Ectodermal cell (in vitro differentiated cells): ENCODE measurements at regions not wholly inside any gene's neighbourhood (a gene's known extent, or its start where the extent isn't known, plus 50 kb on each side); places are given as distances from the start of the nearest gene placed in this dataset.

ENCODE experiments used
- H3K27ac ChIP-seq: 2 replicates; pipeline ENCODE4 v1.7.0; 2013; ENCODE audit warnings: mild to moderate bottlenecking, low read depth, low read length; ENCODE audit not compliant: insufficient read depth, poor library complexity, severe bottlenecking
- H3K27me3 ChIP-seq: 2 replicates; pipeline ENCODE4 v1.7.0; 2013; ENCODE audit warnings: mild to moderate bottlenecking, low read length; ENCODE audit not compliant: insufficient read depth, control insufficient read depth, poor library complexity, severe bottlenecking
- H3K36me3 ChIP-seq: one replicate; pipeline ENCODE4 v1.7.0; 2013; ENCODE audit warnings: low read length; ENCODE audit not compliant: control insufficient read depth, insufficient read depth
- H3K4me1 ChIP-seq: one replicate; pipeline ENCODE4 v1.7.0; 2013; ENCODE audit warnings: low read length; ENCODE audit not compliant: control insufficient read depth, insufficient read depth
- H3K4me3 ChIP-seq: 2 replicates; pipeline ENCODE4 v1.7.0; 2013; ENCODE audit warnings: low read depth, low read length, control low read depth; ENCODE audit not compliant: insufficient read depth
- H3K9me3 ChIP-seq: 2 replicates; pipeline ENCODE4 v1.7.0; 2013; ENCODE audit warnings: mild to moderate bottlenecking, low read length, moderate library complexity; ENCODE audit not compliant: control insufficient read depth
- WGBS, 2 experiments: methylation state at CpG; one replicate each; pipeline ENCODE4 v1.1.7; 2013; ENCODE audit warnings: missing lambda C conversion rate in 2 of 2; 5-methylcytosine and 5-hydroxymethylcytosine counted together

DNA sequence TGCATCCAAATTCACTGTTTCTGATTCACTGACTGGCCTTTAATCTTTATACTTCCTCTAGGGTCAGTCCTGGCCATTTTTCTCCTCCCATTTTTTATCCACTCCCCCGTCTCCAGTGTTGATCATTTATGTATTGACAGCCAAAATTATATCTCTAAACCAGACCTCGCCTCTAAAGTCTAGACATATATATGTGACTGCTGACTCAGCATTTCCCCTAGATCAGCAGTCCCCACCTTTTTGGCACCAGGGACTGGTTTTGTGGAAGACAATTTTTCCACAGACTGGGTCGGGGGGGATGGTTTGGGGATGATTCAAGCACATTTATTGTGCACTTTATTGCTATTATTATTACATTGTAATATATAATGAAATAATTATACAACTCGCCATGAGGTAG is 88.3 kb upstream of the DAAM1 start:
- Histone ChIP-seq H3K4me1 (no peaks in the 10 kb centered on the region), H3K27me3 (no peaks in the 10 kb centered on the region), H3K4me3 (no peak overlapping the region), H3K27ac (no peak overlapping the region), H3K36me3 (no peaks in the 10 kb centered on the region), H3K9me3 (no peaks in the 10 kb centered on the region)
- 92 to 96% methylated on average over 3 of the region's 4 CpGs for WGBS, 2 experiments

DNA sequence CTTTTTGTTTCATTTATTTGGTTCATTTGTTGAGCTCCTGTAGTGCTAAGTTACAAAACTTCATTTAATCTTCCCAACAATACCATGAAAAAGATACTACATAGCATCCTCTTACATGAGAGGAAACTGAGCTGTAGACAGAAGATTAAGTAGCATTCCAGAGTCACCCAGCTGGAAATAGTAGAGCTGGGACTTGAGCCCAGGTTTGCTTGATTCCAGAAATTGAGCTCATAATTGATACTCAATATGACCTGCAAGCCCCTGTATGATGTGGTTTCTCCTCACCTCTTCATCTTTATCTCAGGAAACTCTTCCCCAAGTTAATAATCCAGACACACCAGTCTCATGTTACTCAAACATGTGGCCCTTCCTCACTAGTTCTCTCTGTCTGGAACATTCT is 87.0 kb upstream of the DAAM1 start:
- no peak overlapping the region for H3K27ac ChIP-seq
- no peaks in the 10 kb centered on the region for H3K4me1 ChIP-seq
- H3K27me3 ChIP-seq: no peaks in the 10 kb centered on the region
- H3K36me3 ChIP-seq: no peaks in the 10 kb centered on the region
- H3K4me3 ChIP-seq: no peak overlapping the region
- H3K9me3 ChIP-seq: no peaks in the 10 kb centered on the region

DNA sequence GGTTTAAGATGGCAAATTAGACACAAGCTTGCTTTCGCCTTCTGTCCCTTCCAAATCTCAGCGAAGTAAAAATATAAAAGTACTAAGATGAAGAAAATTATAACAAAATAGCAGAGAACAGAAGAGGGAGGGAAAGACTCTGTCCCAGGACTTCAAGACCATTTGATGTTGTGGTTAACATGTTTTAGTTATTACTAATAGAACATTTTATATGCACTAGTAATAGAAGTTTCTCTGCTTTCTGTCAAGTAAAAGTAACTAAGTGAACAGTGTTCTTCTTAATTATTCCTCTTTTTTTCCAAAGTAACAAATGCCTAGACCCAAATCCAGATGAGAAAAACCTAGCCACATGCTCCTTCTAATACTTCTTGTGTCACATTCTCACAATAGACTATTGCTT is 85.1 kb upstream of the DAAM1 start:
- H3K27ac ChIP-seq: no peak overlapping the region
- no peaks in the 10 kb centered on the region for H3K27me3 ChIP-seq
- no peaks in the 10 kb centered on the region for H3K4me1 ChIP-seq
- no peak overlapping the region for H3K4me3 ChIP-seq
- H3K36me3 ChIP-seq: no peaks in the 10 kb centered on the region
- H3K9me3 ChIP-seq: no peaks in the 10 kb centered on the region
- WGBS, 2 experiments: 90 to 100% methylated on average over 2 of the region's 2 CpGs

DNA sequence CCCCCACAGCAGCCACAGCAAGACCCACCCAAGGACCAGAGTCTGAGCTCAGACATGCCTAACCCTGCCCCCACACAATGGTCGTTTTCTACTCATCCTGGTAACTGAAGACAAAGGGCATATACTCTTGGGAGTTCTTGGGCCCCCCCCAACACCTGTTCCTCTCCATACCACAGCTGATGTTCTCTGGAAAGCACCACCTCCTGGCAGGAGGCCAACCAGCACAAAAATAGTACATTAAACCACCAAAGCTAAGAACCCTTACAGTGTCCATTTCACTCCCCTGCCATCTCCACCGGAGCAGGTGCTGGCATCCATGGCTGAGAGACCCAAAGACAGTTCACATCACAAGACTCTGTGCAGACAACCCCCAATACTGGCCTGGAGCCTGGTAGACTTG is 80.6 kb upstream of the DAAM1 start:
- no peaks in the 10 kb centered on the region for H3K27me3 ChIP-seq
- H3K36me3 ChIP-seq: no peaks in the 10 kb centered on the region
- no peaks in the 10 kb centered on the region for H3K9me3 ChIP-seq
- H3K4me1 ChIP-seq: no peaks in the 10 kb centered on the region
- WGBS, 2 experiments: 84 to 85% methylated on average over 2 of the region's 2 CpGs
- H3K4me3 ChIP-seq: no peak overlapping the region
- H3K27ac ChIP-seq: no peak overlapping the region

DNA sequence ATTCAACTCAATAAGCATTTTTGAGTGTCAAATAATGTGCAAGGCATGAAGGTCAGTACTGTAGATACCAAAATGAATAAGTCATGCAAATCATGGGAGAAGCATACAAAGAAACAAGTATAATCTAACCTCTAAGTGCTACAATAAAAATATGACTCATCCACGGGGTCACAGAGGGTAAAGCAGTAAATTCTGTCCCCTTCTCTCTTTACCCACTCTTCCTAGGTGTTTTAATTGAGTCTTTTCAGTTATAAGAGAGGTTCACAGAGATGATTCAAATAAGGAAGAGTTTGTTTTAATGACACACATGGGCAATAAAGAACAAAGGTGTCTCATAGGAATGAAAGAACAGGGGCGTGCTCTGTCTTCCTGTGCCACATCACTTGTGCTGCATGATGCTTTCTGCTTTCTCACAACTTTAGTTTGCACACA is 71.5 kb upstream of the DAAM1 start:
- H3K36me3 ChIP-seq: no peaks in the 10 kb centered on the region
- no peaks in the 10 kb centered on the region for H3K27me3 ChIP-seq
- H3K4me1 ChIP-seq: no peaks in the 10 kb centered on the region
- no peaks in the 10 kb centered on the region for H3K9me3 ChIP-seq
- H3K27ac ChIP-seq: no peak overlapping the region
- WGBS, 2 experiments: 95 to 96% methylated on average over 2 of the region's 2 CpGs
- no peak overlapping the region for H3K4me3 ChIP-seq

DNA sequence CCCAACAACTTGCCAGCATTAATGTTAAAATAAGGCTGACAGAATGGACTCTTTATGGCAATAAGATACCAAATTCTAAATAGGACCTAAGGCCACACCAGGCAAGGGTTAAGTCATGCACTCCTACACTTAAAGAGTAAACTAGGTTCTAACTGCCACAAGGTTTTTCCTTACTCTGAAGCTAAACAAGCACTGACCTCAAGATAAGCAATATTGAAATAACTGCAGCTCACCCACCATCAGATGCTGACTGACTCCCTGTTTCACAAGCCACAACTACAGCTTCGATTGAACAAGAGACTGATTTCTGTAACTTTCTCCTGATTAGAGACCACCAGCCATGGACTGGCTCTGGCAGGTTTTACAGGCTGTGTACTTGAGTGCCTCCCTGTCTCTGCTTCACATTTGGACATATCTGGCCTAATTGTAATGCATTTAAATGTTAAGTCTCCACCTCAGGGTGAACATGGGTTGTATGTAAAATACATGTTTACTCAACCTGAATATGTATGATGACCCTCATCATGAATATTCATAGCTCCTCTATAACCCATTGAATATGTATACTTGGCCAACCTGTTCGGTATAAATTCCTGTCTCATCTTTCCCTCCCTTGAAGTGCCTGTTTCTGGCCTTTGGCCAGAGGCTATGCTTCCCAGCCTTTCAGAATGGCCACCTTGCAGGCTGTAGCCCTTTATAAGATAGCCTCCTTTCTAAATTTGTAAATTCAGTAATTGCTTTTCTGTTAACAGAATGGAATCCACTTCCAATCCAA is 70.5 kb upstream of the DAAM1 start:
- H3K4me1 ChIP-seq: no peaks in the 10 kb centered on the region
- H3K9me3 ChIP-seq: no peaks in the 10 kb centered on the region
- no peaks in the 10 kb centered on the region for H3K27me3 ChIP-seq
- WGBS, 2 experiments: 92 to 93% methylated on average over 2 of the region's 2 CpGs
- no peak overlapping the region for H3K4me3 ChIP-seq
- no peak overlapping the region for H3K27ac ChIP-seq
- no peaks in the 10 kb centered on the region for H3K36me3 ChIP-seq

DNA sequence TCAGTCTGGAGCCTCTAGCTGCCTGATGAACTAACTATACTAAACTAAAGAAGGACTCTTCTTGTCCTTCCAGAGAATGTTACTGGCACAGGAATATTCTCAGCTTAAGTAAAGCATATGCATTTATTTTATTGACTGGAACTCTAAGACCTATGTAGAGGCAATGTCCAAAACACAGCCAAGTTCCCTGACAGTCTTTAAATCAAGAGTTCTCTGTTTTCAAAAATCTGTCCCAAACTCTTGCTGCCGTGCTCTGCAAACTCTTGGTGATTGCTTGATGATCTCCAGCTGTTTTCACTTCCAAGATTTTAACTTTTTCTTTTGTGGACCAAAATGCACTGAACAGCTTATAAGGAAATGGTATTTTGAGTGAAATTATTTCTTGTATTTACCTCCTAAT is 67.5 kb upstream of the DAAM1 start:
- no peak overlapping the region for H3K27ac ChIP-seq
- H3K4me3 ChIP-seq: no peak overlapping the region
- no peaks in the 10 kb centered on the region for H3K27me3 ChIP-seq
- WGBS, 2 experiments: 76 to 90% methylated on average over 1 of the region's 1 CpG
- no peaks in the 10 kb centered on the region for H3K9me3 ChIP-seq
- H3K4me1 ChIP-seq: no peaks in the 10 kb centered on the region
- H3K36me3 ChIP-seq: no peaks in the 10 kb centered on the region

DNA sequence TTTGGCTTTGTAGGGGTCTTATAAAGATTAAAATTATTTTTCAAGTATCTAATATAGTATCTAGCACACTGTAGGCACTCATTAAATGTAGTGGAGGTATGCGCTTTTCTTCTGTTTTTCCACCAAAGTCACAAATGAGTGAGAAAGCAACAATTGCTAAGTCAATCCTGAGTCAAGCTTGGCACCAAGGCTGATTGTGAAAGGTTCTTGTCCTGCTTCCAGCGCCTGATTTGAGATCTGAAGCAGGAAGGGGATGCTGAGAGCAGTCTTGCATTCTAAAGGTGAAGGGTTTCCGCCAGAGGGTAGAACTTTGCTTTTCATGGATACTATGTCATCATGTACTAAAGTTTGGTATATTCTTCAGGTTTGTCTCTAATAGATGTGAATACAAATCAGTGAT is 64.9 kb upstream of the DAAM1 start:
- WGBS, 2 experiments: 81 to 94% methylated on average over 2 to 3 of the region's 3 CpGs
- H3K4me3 ChIP-seq: no peak overlapping the region

DNA sequence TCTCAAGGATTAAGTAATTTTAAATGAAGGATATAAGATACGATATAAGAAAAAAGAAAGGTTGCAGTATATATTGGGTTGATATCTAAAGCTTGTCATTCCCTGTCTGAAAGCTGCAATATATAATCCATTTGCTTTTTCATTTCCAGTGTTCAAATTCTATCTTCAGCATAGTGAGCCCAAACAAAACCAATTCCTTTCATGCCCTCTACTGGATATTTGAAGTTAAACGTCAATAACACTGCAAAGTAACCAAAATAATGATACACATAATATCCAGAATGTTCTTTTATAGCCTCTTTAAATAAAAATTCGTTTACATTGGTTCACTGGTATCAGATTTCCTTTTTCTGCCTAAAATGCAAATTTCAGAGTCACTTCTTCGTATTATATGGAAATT is 64.5 kb upstream of the DAAM1 start:
- H3K9me3 ChIP-seq: no peaks in the 10 kb centered on the region
- no peaks in the 10 kb centered on the region for H3K27me3 ChIP-seq
- no peaks in the 10 kb centered on the region for H3K4me1 ChIP-seq
- no peak overlapping the region for H3K4me3 ChIP-seq
- 72% methylated on average over 2 to 4 of the region's 4 CpGs for WGBS, 2 experiments
- H3K36me3 ChIP-seq: no peaks in the 10 kb centered on the region
- no peak overlapping the region for H3K27ac ChIP-seq

More for the DNA sequence above, 64.9 kb upstream of the DAAM1 start:
- Histone ChIP-seq H3K27ac (no peak overlapping the region), H3K36me3 (no peaks in the 10 kb centered on the region), H3K27me3 (no peaks in the 10 kb centered on the region), H3K9me3 (no peaks in the 10 kb centered on the region), H3K4me1 (no peaks in the 10 kb centered on the region)

DNA sequence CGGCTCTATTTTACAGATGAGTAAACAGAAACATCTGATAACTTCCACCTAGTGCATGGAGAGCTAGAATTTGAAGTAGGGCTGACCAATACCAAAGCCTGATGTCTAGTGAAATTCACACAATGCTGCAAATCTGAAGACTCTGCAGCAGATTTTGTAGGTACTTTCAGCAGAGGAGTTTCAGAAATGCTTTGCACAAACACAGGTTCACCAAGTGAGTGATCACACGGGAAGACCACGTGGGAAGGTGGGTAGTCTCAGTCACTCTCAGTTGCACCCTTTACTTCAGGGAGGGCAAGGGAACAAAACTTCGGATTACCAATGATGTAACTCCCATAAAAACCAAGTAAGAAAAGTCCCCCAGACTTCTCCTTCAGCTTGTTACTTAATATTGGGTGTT is 63.3 kb upstream of the DAAM1 start:
- 86 to 89% methylated on average over 3 to 4 of the region's 4 CpGs for WGBS, 2 experiments
- Histone ChIP-seq H3K27ac (no peak overlapping the region), H3K36me3 (no peaks in the 10 kb centered on the region), H3K4me3 (no peak overlapping the region), H3K4me1 (no peaks in the 10 kb centered on the region), H3K27me3 (no peaks in the 10 kb centered on the region), H3K9me3 (no peaks in the 10 kb centered on the region)
